GM19351 (cell line): ENCODE measurements at regions not wholly inside any gene's neighbourhood (a gene's known extent, or its start where the extent isn't known, plus 50 kb on each side); places are given as distances from the start of the nearest gene placed in this dataset.

ENCODE experiments used
- ATAC-seq: cut with Tn5 transposase; IDR thresholded peaks from one replicate; pipeline ENCODE4 v1.9.1; 2021; ENCODE audit warnings: mild to moderate bottlenecking, moderate library complexity; ENCODE audit not compliant: unreplicated experiment

- no peak for ATAC-seq
Measured at GRCh38 chr20:2234598-2235191, 61.1 kb upstream of the TGM3 start.

GRCh38 chr20:2236256-2236655 is 59.5 kb upstream of the TGM3 start:
- ATAC-seq, result no peak

- ATAC-seq, result no peak
Measured at GRCh38 chr20:2237059-2237458, 58.7 kb upstream of the TGM3 start.

GRCh38 chr20:2238601-2239000 is 57.2 kb upstream of the TGM3 start:
- no peak for ATAC-seq

- ATAC-seq, result no peak
Measured at GRCh38 chr20:2240835-2241234, 55.0 kb upstream of the TGM3 start.

- ATAC-seq, result no peak
Measured at GRCh38 chr20:2242678-2243077, 53.1 kb upstream of the TGM3 start.

GRCh38 chr20:2244523-2244922 is 51.3 kb upstream of the TGM3 start:
- no peak for ATAC-seq

- no peak for ATAC-seq
Measured at GRCh38 chr20:2244993-2245392, 50.8 kb upstream of the TGM3 start.

- no peak for ATAC-seq
Measured at GRCh38 chr20:2245637-2246036, 50.2 kb upstream of the TGM3 start.
